IPS-NIHi11 (cell line): ENCODE measurements at regions not wholly inside any gene's neighbourhood (a gene's known extent, or its start where the extent isn't known, plus 50 kb on each side); places are given as distances from the start of the nearest gene placed in this dataset.

Source experiments
- DNase-seq: peaks from one replicate; pipeline ENCODE4 v3.0.0; 2012; ENCODE audit warnings: mixed read lengths, low spot score

- no peak for DNase-seq
Observed at GRCh38 chr1:200252531-200252930, 157.3 kb downstream of the ZNF281 start.

DNA sequence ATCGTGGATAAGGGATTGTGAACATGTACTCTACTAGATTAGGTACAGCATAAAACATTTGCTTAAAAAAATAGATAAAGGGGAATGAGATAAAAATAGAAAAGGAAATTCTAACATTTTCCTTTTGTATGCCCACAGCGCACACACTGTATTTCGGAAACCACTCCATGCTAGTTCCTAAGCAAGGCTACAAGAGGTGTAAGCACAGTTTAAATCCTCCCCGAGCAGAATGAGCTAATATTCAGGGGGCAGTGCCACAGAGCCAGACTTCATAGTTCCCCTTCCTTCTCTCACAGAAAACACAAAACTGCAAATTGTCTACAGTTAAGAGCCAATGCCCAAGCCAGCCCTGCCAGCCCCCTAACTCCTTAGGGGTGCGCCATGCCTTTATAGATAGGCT is 159.4 kb downstream of the ZNF281 start:
- no peak for DNase-seq

DNA sequence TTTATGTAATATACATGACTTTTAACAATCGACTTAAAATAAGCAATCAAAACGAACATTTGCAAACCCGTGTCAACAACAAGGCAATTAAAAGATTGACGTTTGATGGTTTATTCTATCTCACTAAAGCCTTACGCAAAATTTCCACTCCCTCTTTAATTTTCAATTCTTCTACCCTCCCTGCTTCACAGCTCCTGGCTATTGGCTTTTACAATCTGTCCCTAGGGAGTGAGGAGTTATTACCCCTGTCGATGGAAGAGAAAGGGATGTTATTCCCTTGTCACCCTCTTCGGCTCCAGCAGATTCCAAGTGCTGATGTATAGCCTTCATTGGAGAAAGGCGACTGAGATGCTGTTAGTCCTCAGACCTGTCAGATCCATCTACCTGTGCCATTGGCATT is 161.3 kb downstream of the ZNF281 start:
- DNase-seq, result no peak

- no peak for DNase-seq
Observed at GRCh38 chr1:200247518-200247917, 162.3 kb downstream of the ZNF281 start.

GRCh38 chr1:200245473-200245872 is 164.4 kb downstream of the ZNF281 start:
- DNase-seq, result no peak

DNA sequence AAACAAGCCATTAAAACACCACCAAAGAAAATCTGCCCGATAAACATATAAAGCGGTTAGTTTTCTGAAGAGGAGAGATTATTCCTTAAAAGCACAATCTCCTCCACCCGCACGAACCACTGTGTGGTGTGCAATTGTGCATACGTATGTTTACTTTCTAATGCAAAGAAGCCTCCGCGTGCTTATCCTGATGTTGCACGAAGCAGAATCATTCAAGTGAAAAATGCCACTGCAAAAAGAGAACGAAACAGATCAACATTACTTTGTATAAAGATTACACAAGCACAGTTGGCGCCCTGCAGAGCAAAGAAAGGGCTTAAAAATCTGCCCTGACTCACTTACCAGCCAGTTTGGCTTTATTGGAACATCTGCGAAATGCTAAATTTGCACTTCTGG is 166.8 kb downstream of the ZNF281 start:
- no peak for DNase-seq

- no peak for DNase-seq
Observed at GRCh38 chr1:200242110-200243041, 167.5 kb downstream of the ZNF281 start.

DNA sequence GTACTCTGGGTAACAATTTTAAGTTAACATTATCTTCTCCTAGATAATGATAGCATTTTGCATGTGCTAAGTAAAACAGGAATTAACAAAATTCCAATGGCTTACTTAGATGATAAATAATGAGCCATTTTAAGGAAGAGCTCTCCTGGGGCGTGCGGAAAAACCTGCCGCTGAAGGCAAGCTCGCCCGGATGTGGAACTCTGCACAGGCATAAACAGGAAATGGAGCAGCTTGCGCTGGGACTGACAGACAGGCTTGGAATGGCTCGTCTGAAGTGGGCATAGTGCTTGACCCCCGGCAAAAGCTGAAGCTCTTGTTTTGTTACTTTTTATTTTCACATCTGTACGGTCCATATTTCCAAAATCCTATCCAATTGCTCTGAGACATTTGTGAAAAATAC is 169.2 kb downstream of the ZNF281 start:
- DNase-seq, result no peak

GRCh38 chr1:200238311-200238710 is 171.5 kb downstream of the ZNF281 start:
- DNase-seq, result no peak

DNA sequence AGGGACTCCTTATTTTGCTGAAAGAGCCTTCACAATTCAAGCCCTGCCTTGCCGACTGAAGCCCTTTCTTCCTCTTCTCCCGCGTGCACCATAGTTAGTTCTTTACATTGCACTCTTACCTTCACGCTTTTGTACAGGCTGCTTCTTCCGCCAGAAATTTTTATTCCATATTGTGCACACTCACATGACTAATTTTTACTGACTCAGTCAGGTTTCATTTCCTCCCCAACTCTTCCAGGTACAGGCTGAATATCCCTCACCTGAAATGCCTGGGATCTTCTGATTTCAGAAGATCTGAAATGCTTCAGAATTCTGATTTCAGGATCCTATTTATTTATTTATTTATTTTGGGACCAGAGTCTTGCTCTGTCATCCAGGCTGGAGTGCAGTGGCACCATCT is 172.8 kb downstream of the ZNF281 start:
- no peak for DNase-seq

GRCh38 chr1:200234938-200235337 is 174.9 kb downstream of the ZNF281 start:
- no peak for DNase-seq

DNA sequence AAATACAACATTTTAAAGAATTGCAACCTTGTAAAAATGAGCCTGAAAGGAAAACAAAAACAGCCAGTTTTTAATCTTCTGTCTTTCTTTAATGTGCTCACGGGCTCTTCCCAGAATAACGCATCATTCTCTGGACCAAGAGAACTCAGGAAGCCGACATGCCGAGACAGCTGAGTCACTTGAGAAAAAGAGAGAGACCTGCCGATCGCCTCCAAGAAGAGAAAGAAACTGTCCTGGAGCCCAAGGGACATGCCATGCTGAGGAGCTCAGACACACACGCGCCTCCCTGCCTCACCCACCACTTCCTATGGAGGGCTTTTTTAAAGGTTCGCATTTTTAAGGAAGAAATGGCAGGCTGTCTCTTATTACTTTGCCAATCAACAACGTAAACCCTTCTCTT is 176.4 kb downstream of the ZNF281 start:
- no peak for DNase-seq

DNA sequence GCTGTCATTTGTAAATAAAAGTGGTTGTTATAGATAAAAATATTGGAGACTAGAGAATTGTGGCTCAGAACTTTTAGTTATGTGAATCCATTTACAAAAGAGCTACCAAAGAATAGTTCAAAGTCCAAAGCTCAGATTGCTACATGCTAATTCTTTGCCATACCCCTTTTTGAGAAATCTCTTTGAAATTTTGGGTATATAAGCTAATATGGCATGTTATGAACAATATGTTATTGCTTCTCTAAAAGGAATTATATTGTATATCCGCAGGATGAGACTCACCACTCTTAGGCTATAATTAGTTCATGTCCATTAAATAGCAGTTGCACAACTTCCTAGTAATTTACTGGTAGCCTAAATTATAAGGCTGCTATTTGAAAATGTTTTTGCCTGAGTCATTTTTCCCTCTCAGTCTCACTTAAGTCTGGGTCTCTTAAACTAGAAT is 178.0 kb downstream of the ZNF281 start:
- no peak for DNase-seq

DNA sequence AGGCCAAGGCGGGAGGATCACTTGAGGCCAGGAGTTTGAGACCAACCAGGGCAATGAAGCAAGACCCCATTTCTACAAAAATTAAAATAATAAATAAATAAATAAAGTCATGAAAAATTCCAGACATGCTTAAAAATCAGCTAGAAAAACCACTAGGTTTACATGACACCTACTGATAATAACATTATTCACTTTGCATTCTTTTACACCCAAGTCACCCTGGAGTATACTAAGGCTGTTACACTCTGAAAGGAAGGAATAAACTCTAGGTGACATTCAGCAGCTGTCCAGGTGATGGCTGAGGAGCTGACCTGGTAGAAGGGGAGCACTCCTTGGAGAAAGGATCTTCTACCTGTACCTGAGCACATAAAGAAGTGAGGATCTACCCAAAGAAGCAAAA is 179.2 kb downstream of the ZNF281 start:
- no peak for DNase-seq

DNA sequence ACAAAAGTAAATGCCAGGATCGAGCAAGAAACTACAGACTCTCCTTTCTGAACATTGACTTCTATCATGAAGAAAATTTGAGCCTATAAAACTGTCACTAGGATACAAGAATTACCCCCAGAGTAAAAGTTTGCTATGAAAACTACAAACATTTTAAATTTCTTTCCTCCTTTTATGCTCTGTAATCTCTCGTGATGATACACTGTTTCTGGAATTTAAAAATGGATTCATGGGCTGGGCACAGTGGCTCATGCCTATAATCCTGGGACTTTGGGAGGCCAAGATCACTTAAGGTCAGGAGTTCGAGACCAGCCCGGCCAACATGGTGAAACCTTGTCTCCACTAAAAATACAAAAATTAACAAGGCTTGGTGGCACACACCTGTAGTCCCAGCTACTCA is 181.3 kb downstream of the ZNF281 start:
- DNase-seq, result no peak

- no peak for DNase-seq
Observed at GRCh38 chr1:200228081-200228480, 181.8 kb downstream of the ZNF281 start.
